Spinal cord (tissue), 9 donors: ENCODE measurements at regions not wholly inside any gene's neighbourhood (a gene's known extent, or its start where the extent isn't known, plus 50 kb on each side); places are given as distances from the start of the nearest gene placed in this dataset.
"Not testable (repeated sequence)": the region's sequence is repeated elsewhere in the genome, so short reads cannot be mapped to it uniquely, and the experiment has no call there.

Experiments
- DNase-seq, 6 donors: peaks; one replicate each; pipeline versions ENCODE4 v3.0.0 to v3.0.0-alpha.2; 2013 to 2015; ENCODE audit warnings: low spot score in 6 of 6, low read depth in 4 of 6
- H3K27ac ChIP-seq: one replicate; pipeline ENCODE4 v1.5.1; 2013; ENCODE audit warnings: low read depth, low read length, control low read depth
- H3K27me3 ChIP-seq: one replicate; pipeline ENCODE4 v1.6.1; 2013; ENCODE audit warnings: low read length; ENCODE audit not compliant: control insufficient read depth, insufficient read depth
- H3K36me3 ChIP-seq: one replicate; pipeline ENCODE4 v1.6.1; 2013; ENCODE audit warnings: low read length; ENCODE audit not compliant: control insufficient read depth, insufficient read depth
- H3K4me1 ChIP-seq: one replicate; pipeline ENCODE4 v1.6.1; 2013; ENCODE audit warnings: low read length; ENCODE audit not compliant: control insufficient read depth, insufficient read depth
- H3K4me3 ChIP-seq: one replicate; pipeline ENCODE4 v1.5.1; 2013; ENCODE audit warnings: low read depth, low read length, control low read depth
- H3K9me3 ChIP-seq: one replicate; pipeline ENCODE4 v1.6.1; 2013; ENCODE audit warnings: low read length; ENCODE audit not compliant: control insufficient read depth, insufficient read depth
- WGBS: methylation state at CpG from one replicate; pipeline ENCODE4 v1.1.5; 2013; ENCODE audit warnings: missing lambda C conversion rate; ENCODE audit not compliant: insufficient coverage; 5-methylcytosine and 5-hydroxymethylcytosine counted together
- donor health status: healthy.

GRCh38 chr3:165572566-165572965 is 264.7 kb downstream of the BCHE start:
- 95% methylated on average over 4 of the region's 13 CpGs for WGBS

DNA sequence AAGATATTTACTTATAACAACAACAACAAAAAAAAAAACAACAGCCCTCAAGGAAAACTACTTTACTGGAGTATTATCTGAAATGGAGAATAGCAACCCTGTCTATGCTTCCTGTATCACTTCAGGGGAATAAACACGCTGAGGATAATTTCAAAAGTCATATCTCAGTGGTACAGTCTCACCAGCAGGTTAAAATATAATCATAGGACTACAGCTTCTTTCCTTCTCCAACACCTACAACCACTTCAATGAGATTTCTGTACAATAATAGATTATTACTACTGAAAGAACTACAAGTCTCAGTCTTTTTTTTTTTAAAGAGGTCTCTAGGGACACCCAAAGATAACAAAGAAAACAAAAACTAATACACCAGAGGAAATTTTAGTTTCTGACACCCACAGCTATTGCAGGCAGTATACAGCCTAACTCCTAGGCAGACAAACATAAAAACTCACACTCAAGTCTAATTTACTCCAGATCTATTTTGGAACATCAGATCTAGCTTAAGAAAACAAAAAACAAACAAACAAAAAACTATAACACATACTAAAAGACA is 268.2 kb downstream of the BCHE start:
- DNase-seq = no peak
- no peak overlapping the region for H3K27ac ChIP-seq
- H3K4me3 ChIP-seq = no peak overlapping the region
- WGBS = no CpG with 5 or more reads among the region's 1 CpG
- peaks cover 2% of the 10 kb centered on the region for H3K9me3 ChIP-seq
- H3K4me1 ChIP-seq = no peaks in the 10 kb centered on the region
- H3K27me3 ChIP-seq = no peaks in the 10 kb centered on the region
- H3K36me3 ChIP-seq = no peaks in the 10 kb centered on the region

More at GRCh38 chr3:165572566-165572965, 264.7 kb downstream of the BCHE start:
- not testable (repeated sequence) for H3K27ac ChIP-seq, H3K4me1 ChIP-seq, H3K27me3 ChIP-seq, DNase-seq, H3K36me3 ChIP-seq, H3K4me3 ChIP-seq, H3K9me3 ChIP-seq

DNA sequence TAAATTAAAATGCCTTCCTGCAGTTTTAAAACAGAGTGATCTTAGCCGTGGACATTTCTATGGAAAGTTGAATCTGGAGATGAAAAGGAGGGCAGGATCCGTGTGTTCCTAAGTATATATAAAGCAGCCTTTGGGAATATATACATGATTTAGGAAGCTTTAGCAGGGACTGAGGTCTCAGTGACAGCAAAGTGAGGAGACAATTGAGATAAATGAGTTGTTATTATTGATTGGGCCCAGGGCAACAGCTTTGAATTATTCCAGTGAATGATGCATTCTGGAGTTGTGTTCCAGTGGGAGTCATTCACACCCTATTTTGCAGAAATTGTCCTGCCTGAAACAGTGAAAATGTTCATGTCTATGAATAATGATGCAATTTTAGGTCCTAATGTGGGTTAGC is 281.4 kb downstream of the BCHE start:
- 76% methylated on average over 2 of the region's 2 CpGs for WGBS
- Histone ChIP-seq H3K4me3 (no peak overlapping the region), H3K9me3 (no peaks in the 10 kb centered on the region), H3K36me3 (no peaks in the 10 kb centered on the region), H3K27me3 (no peaks in the 10 kb centered on the region), H3K4me1 (no peaks in the 10 kb centered on the region), H3K27ac (no peak overlapping the region)
- DNase-seq = no peak

DNA sequence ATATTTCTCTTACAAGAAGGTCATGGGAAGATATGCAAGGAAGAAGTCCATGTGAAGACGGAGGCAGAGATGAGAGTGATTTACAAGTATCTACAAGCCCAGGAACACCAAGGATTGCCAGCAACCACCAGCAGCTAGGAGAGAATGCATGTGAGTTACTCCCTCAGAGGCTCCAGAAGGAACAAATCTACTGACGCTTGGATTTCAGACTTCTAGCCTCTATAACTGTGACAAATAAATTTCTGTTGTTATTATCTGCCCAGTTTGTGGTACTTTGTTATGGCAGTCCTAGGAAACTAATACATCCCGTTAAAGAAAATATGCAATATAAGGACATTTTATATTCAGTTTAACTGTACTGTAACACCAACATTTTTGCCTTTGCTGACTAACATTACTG is 283.9 kb downstream of the BCHE start:
- WGBS = no CpG with 5 or more reads among the region's 3 CpGs
- H3K4me1 ChIP-seq = no peaks in the 10 kb centered on the region
- no peak overlapping the region for H3K27ac ChIP-seq
- no peaks in the 10 kb centered on the region for H3K27me3 ChIP-seq
- H3K9me3 ChIP-seq = no peaks in the 10 kb centered on the region
- no peaks in the 10 kb centered on the region for H3K36me3 ChIP-seq
- H3K4me3 ChIP-seq = no peak overlapping the region
- DNase-seq = no peak

- Histone ChIP-seq H3K27ac (no peak overlapping the region), H3K27me3 (no peaks in the 10 kb centered on the region), H3K9me3 (no peaks in the 10 kb centered on the region), H3K36me3 (no peaks in the 10 kb centered on the region), H3K4me3 (no peak overlapping the region), H3K4me1 (no peaks in the 10 kb centered on the region)
- peak in 2 of 6 donors; percentile 1 to 14 for DNase-seq
- 65% methylated on average over 3 of the region's 5 CpGs for WGBS
Observed at GRCh38 chr3:165549665-165550064, 287.6 kb downstream of the BCHE start.

DNA sequence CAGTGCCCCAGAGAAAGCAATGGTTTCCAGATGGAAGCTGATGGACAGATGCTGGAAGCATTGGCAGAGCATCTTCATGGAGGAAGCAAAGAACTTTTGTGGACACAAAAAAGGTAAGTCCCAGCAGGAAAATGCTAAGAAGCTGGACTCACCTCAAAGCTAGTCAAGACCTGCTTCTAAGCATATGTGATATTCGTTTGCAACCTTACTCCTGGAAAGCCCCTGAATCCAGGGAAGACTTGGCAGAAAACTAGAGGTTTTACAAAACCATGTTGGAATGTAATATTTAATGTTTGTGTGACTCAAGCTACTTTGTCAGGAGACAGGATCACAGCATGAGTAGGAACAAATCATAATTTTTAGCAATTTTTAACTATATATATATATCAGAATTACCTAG is 288.2 kb downstream of the BCHE start:
- H3K4me3 ChIP-seq = no peak overlapping the region
- no peaks in the 10 kb centered on the region for H3K27me3 ChIP-seq
- H3K27ac ChIP-seq = no peak overlapping the region
- no peaks in the 10 kb centered on the region for H3K9me3 ChIP-seq
- no peaks in the 10 kb centered on the region for H3K36me3 ChIP-seq
- no CpG with 5 or more reads among the region's 1 CpG for WGBS
- DNase-seq = no peak
- no peaks in the 10 kb centered on the region for H3K4me1 ChIP-seq

DNA sequence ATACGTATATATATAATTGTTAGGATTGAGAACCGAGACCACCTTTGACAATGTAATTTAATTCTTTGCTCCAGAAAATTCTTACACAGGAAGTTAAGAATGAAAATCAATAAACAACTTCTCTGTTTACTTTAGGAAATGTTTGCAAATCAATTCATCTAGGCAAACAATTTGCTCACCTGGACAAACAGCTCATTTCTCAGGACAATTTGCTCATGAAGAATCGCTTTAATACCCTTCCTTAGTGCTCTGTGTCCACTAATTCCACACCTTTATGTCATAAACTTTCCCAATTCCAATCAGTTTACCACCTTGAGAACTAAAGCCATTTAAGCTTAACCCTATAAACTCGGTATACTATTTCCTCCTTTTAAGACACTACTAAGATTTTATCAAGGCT is 292.2 kb downstream of the BCHE start:
- 73% methylated on average over 1 of the region's 4 CpGs for whole genome bisulfite sequencing
- no peak overlapping the region for H3K4me3 ChIP-seq
- no peak for DNase-seq
- no peaks in the 10 kb centered on the region for H3K27me3 ChIP-seq
- H3K36me3 ChIP-seq = no peaks in the 10 kb centered on the region
- no peaks in the 10 kb centered on the region for H3K4me1 ChIP-seq
- no peak overlapping the region for H3K27ac ChIP-seq
- H3K9me3 ChIP-seq = no peaks in the 10 kb centered on the region

GRCh38 chr3:165544432-165544831 is 292.8 kb downstream of the BCHE start:
- Histone ChIP-seq H3K27ac (no peak overlapping the region), H3K9me3 (no peaks in the 10 kb centered on the region), H3K27me3 (no peaks in the 10 kb centered on the region), H3K36me3 (no peaks in the 10 kb centered on the region), H3K4me1 (no peaks in the 10 kb centered on the region), H3K4me3 (no peak overlapping the region)
- WGBS = 76% methylated on average over 5 of the region's 7 CpGs
- DNase-seq = no peak

- no peak for DNase-seq
- no CpG with 5 or more reads among the region's 2 CpGs for WGBS
- Histone ChIP-seq H3K4me1 (no peaks in the 10 kb centered on the region), H3K4me3 (no peak overlapping the region), H3K27ac (no peak overlapping the region), H3K9me3 (no peaks in the 10 kb centered on the region), H3K27me3 (no peaks in the 10 kb centered on the region), H3K36me3 (no peaks in the 10 kb centered on the region)
Observed at GRCh38 chr3:165538166-165538565, 299.1 kb downstream of the BCHE start.

GRCh38 chr3:165532851-165533250 is 304.4 kb downstream of the BCHE start:
- Histone ChIP-seq H3K36me3 (no peaks in the 10 kb centered on the region), H3K4me1 (no peaks in the 10 kb centered on the region), H3K27me3 (no peaks in the 10 kb centered on the region), H3K4me3 (no peak overlapping the region), H3K9me3 (no peaks in the 10 kb centered on the region), H3K27ac (no peak overlapping the region)
- no CpG with 5 or more reads among the region's 1 CpG for WGBS
- DNase-seq = peak in 4 of 6 donors; percentile 24 to 94 (median 55)
